ENCODE measurements at regions not wholly inside any gene's neighbourhood (a gene's known extent, or its start where the extent isn't known, plus 50 kb on each side); places are given as distances from the start of the nearest gene placed in this dataset.

GRCh38 chr9:18195223-18195622 is 278.7 kb upstream of the ADAMTSL1 start:
- Histone ChIP-seq H3K4me2 (replicated peaks; ENCODE audit: low read depth, low read length, poor library complexity, severe bottlenecking) (no peak overlapping the region), H4K20me1 (ENCODE audit: control insufficient read depth, insufficient read depth, low read length, poor library complexity, severe bottlenecking) (no peaks in the 10 kb centered on the region), H3K36me3 (replicated peaks in 1 of 2; ENCODE audit: control extremely low read depth in 1 of 2, control insufficient read depth in 1 of 2, extremely low read depth in 1 of 2, insufficient read depth in 2 of 2, low read length in 1 of 2) (no peaks in the 10 kb centered on the region), H3K9me3 (ENCODE audit: control extremely low read depth in 1 of 3, control insufficient read depth in 2 of 3, insufficient read depth in 1 of 3, low read length in 2 of 3) (no peaks in the 10 kb centered on the region), H3K27me3 (replicated peaks in 1 of 4; ENCODE audit: control extremely low read depth in 1 of 4, control insufficient read depth in 3 of 4, insufficient read depth in 4 of 4, low read length in 3 of 4) (no peaks in the 10 kb centered on the region), H3K4me3 (ENCODE audit: control extremely low read depth in 1 of 5, extremely low read depth in 1 of 5, insufficient read depth in 1 of 5, low read depth in 2 of 5, low read length in 4 of 5) (no peak overlapping the region), H3K9ac (ENCODE audit: low read length) (no peak overlapping the region), H3K79me2 (ENCODE audit: control insufficient read depth, insufficient read depth, low read length) (no peaks in the 10 kb centered on the region), H3K4me1 (ENCODE audit: control insufficient read depth in 2 of 2, insufficient read depth in 2 of 2, low read length in 2 of 2) (no peaks in the 10 kb centered on the region), H3K27ac (ENCODE audit: low read length in 2 of 2) (no peak overlapping the region), H2AFZ (ENCODE audit: insufficient read depth, low read depth, low read length, poor library complexity, severe bottlenecking) (no peak overlapping the region)
- no peak for ATAC-seq (ENCODE audit: low read depth)
- no peak for DNase-seq
- H3K9me3 Mint-ChIP-seq (ENCODE audit: insufficient read depth), result no peaks in the 10 kb centered on the region
- no peak overlapping the region for H3K27ac Mint-ChIP-seq
- no peak overlapping the region for H3K4me3 Mint-ChIP-seq
- H3K27me3 Mint-ChIP-seq, result no peaks in the 10 kb centered on the region
- POLR2A ChIA-PET, result no interaction called here
- H3K4me1 Mint-ChIP-seq, result no peaks in the 10 kb centered on the region
- intact Hi-C loops (cut with micrococcal nuclease), result no loop called here
- CTCF ChIA-PET, result no interaction called here
- WGBS (ENCODE audit: insufficient coverage), result 100% methylated on average over 1 of the region's 3 CpGs
- no peak for TF ChIP-seq EZH2 (IDR thresholded peaks at IDR 0.05; ENCODE audit: borderline replicate concordance, insufficient read depth, low read depth, low read length, poor library complexity, severe bottlenecking)
- TF ChIP-seq CTCF (IDR thresholded peaks at IDR 0.05), result no peak

GRCh38 chr9:18202924-18203323 is 271.0 kb upstream of the ADAMTSL1 start:
- H3K27ac ChIP-seq (ENCODE audit: low read length in 2 of 2), result no peak overlapping the region
- Mint-ChIP-seq H3K9me3 (ENCODE audit: insufficient read depth) (no peaks in the 10 kb centered on the region), H3K27ac (no peak overlapping the region), H3K4me1 (no peaks in the 10 kb centered on the region), H3K4me3 (no peak overlapping the region), H3K27me3 (no peaks in the 10 kb centered on the region)
- ChIA-PET CTCF (no interaction called here), POLR2A (no interaction called here)
- intact Hi-C loops (cut with micrococcal nuclease), result no loop called here
- no peak overlapping the region for H3K4me3 ChIP-seq (ENCODE audit: control extremely low read depth in 1 of 5, extremely low read depth in 1 of 5, insufficient read depth in 1 of 5, low read depth in 2 of 5, low read length in 4 of 5)
- DNase-seq (no peak), ATAC-seq (ENCODE audit: low read depth) (no peak)
- H3K4me2 ChIP-seq (replicated peaks; ENCODE audit: low read depth, low read length, poor library complexity, severe bottlenecking), result no peak overlapping the region
- no peaks in the 10 kb centered on the region for H4K20me1 ChIP-seq (ENCODE audit: control insufficient read depth, insufficient read depth, low read length, poor library complexity, severe bottlenecking)
- no peaks in the 10 kb centered on the region for H3K27me3 ChIP-seq (replicated peaks in 1 of 4; ENCODE audit: control extremely low read depth in 1 of 4, control insufficient read depth in 3 of 4, insufficient read depth in 4 of 4, low read length in 3 of 4)
- H3K36me3 ChIP-seq (replicated peaks in 1 of 2; ENCODE audit: control extremely low read depth in 1 of 2, control insufficient read depth in 1 of 2, extremely low read depth in 1 of 2, insufficient read depth in 2 of 2, low read length in 1 of 2), result no peaks in the 10 kb centered on the region
- H3K9me3 ChIP-seq (ENCODE audit: control extremely low read depth in 1 of 3, control insufficient read depth in 2 of 3, insufficient read depth in 1 of 3, low read length in 2 of 3), result no peaks in the 10 kb centered on the region
- H3K9ac ChIP-seq (ENCODE audit: low read length), result no peak overlapping the region
- WGBS (ENCODE audit: insufficient coverage), result 57% methylated on average over 2 of the region's 4 CpGs
- no peak for TF ChIP-seq CTCF (IDR thresholded peaks at IDR 0.05)
- TF ChIP-seq EZH2 (IDR thresholded peaks at IDR 0.05; ENCODE audit: borderline replicate concordance, insufficient read depth, low read depth, low read length, poor library complexity, severe bottlenecking), result no peak
- H3K4me1 ChIP-seq (ENCODE audit: control insufficient read depth in 2 of 2, insufficient read depth in 2 of 2, low read length in 2 of 2), result no peaks in the 10 kb centered on the region
- no peaks in the 10 kb centered on the region for H3K79me2 ChIP-seq (ENCODE audit: control insufficient read depth, insufficient read depth, low read length)
- no peak overlapping the region for H2AFZ ChIP-seq (ENCODE audit: insufficient read depth, low read depth, low read length, poor library complexity, severe bottlenecking)

All from B cell (primary cell).